ENCODE measurements at regions not wholly inside any gene's neighbourhood (a gene's known extent, or its start where the extent isn't known, plus 50 kb on each side); places are given as distances from the start of the nearest gene placed in this dataset.

DNA sequence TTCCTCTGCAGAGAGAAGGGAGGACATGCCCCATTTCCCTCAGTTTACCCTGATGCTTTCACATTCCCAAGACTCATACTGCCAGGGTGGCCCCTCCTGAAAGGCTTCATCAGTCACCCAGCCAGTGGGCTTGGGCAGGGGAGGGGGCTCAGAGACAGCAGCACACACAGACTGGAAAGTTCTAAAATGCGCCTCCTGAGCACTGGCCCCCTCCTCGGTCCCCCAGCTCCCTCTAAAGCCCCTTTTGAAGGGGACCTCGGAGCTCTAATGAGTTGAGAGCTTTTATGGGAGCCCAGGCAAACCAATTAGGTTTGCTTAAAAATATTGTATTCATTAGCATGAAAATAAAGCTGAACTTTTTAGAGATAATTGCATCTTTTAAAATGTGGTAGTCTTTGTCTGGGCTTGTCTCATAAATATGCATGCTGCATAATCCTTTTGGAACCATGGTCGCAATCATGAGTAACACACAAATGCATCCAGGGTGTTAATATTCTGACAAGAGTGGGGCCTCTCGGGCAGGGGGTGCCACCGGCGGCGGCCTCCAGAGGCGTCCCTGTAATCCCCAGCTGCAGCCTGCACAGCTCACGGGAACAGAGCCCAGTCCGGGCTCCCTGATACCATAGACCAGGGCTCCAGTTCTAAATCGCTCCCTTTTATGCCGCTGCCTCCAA, 78.5 kb downstream of the RPLP1 start:
- DNase-seq = no peak

DNA sequence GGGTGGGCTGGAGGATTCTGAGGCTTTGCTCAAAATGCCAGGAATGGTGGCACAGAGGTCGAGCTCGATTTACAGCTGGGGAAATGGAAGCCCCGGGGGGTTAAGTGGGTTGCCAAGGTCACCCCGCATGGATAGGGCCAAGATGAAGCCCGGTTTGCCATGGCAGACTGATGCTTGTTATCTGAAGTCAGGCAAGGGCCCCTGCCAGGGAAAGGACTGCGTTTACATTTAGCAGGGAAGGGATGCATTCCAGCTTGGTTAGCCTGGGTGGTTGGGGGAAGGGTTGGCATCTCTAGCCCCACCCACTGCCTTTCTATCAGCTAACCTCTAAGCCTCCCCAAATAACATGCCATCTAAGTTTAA, 79.0 kb downstream of the RPLP1 start:
- no peak for DNase-seq

DNA sequence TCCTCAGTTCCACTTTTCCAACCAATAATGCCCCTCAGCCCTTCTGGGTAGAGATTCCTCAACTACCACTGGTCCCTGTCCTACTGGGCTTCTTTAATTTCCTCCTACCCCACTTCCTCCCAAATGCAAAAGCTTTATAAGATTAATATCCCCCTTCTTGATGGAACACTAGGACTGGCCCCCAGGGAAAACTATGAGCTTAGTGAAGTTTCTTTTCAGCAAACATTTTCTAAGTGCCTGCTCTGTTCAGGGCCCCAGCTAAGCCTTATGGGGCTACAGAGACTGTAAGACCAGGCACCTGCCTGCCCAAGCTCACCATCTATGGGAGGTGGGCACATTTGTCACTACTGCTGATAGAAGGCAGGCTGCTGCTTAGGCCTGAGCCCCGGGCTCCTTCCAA, 79.4 kb downstream of the RPLP1 start:
- no peak for DNase-seq

DNA sequence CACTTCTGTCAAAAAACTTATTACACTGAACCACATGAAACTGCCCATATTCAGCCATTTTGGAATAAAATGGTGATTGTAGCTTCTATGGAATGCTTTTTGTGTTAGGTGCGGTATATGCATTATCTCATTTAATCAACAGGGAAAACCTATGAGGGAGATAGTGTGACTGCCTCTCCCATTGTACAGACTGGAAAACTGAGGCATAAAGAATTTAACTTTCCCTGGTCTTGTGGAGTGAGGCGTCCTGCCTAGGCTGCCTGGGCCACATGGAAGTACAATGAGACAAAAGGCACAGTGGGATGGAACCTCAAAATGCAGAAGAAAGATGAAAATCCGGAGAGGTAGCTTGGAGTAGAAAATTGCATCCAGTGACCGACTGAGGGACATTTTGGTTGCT, 80.2 kb downstream of the RPLP1 start:
- no peak for DNase-seq

DNA sequence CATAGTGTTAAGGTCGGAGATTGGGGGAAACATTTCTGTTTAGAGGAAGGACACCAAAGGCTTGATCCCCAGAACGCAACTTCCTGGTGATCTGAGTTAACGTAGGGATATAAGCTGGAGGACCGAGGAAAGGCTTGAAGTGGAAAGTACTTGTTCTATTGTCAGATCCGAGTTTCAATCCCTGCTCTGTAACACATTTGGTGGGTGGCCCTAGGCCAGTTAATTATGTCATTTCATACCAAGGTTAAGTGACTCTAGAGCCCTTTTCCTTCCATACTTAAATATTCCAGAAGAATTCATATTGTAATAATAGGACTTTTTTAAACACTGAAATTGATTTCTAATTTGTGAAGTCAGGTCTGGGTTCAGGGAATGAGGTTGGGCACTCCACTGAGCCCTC, 80.9 kb downstream of the RPLP1 start:
- no peak for DNase-seq

DNA sequence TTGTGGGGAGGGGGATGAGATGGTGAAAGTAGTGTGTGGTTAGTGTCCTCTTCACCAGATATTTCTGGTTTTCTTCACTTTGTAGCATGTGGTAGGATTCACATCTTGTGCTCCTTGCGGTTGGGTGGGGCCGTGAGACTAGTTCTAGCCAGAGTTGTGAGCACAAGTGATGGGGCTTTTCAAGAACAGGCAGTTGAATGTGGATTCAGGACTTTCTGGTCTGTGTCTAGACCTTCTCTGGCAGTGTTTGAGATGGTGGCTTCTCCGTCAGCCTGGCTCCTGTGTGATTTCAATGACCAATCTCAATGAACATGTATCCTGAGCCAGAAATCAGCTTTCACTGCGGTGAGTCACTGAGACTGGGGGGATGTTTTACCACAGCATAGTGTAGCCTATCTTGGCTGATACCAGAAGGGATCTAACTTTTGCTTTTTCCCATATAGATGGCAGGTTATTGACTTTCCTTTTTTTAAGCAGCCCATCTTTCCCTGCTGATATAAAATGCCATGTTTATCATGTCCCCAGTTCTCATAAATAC, 82.6 kb downstream of the RPLP1 start:
- DNase-seq = no peak

DNA sequence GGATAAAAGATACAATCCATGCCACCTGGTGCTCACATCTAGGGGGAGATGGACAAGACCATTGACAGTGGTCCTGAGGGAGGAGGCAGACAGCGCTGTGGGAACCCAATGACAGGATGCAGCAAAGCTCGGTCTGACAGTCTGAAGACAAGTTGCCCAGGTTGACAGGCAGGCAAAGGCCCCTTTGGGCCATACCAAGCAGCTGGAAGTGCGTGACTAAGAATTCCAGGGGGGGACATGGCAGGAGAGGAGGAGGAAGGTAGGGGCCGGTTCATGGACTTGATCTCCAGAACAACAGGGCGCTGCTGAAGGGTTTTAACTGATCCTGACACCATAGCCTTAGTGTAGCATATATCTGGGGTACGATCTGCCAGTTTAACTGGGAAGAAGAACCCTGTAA, 83.4 kb downstream of the RPLP1 start:
- no peak for DNase-seq

DNA sequence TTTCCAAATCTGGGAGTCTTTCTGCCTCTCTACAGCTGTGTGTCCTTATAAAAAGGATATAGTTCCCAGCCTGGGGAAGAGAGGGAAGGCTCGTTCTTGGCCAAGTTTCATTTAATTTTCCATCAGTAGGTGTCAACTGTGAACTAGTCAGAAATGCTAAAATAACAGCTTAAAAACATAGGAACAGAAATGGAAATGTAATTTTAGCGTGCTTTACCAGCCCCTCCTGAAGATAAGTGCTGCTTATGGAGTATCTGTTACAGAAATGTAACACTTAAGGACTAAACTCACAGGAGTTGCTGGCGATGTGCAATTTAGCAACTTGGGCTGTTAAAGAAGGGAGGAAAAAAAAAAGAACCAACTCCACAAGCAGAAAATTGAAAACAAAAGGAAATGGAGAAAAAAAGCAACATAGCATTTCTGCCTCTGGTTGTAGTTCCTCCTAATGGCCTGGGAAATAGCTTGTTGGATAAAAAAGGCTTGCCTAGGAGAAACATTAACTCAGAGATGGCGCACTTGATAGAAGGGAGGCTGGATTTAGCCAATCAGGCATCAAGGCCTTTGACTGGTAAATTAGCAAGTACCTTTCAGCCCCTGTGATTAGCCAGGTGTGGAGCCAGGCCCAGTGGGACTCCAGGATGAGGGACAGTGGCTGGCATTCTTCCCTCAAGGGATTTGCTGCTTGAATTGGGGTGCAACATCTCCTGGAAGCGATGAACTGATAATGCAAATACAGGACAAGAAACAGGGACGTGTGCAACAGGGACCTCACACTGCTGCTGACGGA, 84.3 kb downstream of the RPLP1 start:
- peak; percentile 14 for DNase-seq

DNA sequence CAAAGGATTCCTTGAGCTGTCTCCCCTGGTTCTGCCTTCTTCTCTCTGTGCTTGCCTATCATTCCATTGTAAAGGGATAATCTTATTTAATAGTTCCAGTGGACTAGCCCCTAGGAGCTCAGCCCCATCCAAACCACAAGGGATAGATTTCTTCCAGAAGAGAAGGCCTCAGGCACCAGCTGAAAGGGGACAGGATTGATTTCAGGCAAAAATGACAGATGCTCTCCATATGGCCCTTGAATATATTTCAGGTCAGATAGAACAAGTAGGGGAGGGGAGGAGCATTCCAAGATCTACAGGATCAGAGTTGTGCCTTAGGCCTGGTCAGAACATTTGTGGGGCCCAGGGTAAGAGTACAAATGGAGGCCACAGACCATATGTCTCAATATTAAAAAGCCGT, 85.3 kb downstream of the RPLP1 start:
- DNase-seq = no peak

DNA sequence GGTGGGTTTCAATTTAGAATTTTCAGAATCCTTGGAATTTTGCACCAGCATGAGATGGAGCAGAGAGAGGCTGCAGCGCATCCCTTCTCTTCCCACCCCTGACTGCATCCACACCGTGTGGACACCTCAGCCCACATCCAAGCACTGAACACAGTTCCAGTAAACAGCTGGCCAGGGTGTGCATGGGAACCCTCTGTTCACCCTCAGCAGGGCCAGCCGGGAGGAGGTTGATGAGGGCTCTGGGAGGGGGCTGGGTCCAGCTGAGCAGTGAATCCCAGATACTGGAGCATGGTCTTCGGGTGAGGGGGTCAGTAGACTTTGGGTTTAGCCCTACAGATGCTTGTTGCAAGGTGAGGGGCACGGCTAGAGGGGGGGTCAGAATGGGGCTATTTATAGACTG, 85.8 kb downstream of the RPLP1 start:
- DNase-seq = no peak

DNA sequence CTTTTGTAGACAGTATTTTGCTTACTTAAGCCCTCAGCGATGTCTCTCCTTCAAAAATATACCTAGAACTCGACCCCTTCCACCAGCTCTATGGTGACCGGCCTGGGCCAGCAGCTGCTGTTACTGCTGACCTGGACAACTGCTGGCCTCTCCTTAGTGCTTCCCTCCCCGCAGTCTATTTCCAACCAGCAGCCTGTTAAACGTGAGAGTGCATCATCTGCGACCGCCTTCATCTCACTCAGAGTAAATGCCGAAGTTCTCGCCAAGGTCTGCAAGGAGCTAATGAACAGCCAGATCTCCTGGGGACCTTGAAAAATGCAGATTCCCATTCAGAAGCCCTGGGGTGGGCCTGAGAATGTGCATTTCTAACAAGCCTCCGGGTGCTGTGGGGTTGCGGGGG, 86.7 kb downstream of the RPLP1 start:
- DNase-seq = no peak

DNA sequence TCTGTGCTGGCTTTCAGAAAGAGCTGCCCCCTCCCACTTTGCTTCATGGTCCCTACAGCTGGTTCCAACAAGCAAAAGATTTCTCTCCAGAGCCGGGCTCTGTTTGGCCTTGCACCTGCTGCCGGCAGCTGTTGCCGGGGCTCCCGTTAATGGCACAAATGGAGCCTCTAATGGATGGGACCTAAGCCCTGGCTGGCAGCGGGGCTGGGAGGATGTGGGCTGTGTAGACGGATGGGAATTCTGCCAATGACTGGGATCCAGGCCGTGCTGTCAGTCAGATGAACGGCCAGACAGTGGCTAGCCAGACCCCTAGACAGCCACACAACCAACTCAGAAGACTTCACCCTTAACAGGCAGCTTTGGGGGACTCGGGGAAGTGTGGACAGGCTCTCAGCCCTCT, 88.0 kb downstream of the RPLP1 start:
- no peak for DNase-seq

DNA sequence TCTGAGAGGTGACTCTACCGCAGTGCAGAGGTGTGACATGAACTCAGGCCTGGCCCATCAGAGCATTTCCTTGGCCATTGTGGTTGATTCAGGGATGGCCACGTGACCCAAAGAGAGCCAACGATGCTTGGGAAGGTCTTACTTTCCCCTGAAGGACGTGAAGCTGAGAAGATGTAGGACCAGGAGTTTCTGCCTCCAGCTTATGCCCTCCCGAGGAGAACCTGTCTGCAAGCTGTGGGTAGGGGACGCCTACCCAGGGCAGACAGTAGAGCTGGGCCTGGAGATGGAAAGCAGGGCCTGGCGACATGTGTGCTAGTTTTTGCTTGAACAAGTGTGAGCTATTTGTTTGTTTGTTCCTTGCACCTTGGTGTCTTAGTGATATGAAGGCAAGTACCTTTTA, 89.4 kb downstream of the RPLP1 start:
- DNase-seq = no peak

DNA sequence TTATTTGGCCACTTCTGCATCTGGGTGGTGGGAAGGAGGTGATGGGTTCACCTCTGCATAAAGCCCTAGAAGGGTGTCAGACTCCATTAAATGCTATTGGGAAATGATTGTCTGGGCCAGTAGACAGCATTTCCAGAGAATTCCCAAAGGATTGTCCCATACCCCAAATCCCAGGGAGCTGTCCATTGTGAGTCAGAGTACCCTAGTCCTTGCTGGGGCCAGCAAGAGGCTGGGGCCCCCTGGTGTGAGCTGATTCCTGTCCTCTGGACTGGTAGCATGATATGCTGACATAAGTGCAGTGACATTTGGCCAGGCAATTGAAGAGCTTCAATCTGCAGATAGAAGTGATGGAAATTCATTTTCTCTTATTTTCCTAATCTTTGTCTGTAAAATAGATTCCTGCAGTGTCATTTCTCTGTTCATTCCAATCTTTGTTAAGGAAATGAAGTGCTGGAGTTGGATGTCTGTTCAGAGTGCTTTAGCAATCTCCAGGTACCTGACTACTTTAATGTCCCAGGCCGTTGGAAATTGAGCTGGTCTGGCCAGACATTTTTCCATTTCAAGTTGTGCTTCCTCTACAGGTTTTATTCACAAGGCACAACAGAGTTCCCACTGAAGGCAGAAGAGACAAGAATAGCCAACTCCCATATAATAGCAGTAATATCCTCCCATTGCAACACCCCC, 91.2 kb downstream of the RPLP1 start:
- no peak for DNase-seq

DNA sequence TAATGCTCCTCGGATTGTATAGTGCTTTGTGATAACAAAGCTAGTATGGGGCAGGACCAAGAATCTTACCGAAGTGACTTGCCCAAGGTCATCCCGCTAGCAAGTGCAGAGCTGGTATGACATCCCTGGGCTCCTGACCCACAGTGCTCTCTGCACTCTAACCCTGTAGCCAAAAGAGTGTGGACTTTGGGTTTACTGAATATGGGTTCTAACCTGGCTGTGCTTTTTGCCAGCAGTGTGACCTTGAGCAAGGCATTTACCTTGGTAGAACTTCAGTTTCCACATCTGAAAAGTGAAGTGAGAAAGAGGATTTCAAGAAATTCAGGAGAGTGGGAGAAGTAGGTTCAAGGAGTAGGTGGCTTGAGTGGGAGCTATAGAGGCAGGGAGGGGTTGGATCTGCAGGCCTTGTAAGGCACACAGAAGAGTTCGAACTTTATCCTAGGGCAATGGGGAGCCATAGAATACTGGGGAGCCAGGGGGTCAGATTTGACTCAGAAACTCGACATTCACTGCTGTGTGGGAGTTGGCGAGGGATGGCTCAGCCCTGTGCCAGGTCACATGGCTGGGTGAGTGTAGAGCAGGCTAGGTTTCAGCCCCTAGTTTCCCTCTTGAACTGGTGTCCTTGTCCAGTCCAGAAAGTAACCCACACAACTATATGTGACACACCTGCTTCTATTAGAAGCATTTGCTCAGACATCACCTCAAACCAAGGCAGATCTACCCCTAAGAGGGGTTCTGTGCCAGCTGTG, 91.9 kb downstream of the RPLP1 start:
- no peak for DNase-seq

DNA sequence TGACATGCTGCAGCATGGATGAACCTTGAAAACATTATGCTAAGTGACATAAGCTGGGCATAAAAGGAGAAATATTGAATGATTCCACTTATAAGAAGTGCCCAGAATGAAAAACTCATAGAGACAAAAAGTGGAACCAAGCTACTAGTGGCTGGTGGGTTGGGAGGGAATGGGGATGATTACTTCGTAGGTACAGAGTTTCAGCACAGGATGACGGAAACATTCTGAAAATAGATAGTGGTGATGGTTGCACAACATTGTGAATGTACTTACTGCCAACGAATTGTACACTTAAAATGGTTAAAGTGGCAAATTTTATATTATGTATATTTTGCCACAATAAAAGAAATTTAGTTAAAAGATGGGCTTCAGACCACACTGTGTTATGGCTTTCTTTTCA, 93.6 kb downstream of the RPLP1 start:
- no peak for DNase-seq

DNA sequence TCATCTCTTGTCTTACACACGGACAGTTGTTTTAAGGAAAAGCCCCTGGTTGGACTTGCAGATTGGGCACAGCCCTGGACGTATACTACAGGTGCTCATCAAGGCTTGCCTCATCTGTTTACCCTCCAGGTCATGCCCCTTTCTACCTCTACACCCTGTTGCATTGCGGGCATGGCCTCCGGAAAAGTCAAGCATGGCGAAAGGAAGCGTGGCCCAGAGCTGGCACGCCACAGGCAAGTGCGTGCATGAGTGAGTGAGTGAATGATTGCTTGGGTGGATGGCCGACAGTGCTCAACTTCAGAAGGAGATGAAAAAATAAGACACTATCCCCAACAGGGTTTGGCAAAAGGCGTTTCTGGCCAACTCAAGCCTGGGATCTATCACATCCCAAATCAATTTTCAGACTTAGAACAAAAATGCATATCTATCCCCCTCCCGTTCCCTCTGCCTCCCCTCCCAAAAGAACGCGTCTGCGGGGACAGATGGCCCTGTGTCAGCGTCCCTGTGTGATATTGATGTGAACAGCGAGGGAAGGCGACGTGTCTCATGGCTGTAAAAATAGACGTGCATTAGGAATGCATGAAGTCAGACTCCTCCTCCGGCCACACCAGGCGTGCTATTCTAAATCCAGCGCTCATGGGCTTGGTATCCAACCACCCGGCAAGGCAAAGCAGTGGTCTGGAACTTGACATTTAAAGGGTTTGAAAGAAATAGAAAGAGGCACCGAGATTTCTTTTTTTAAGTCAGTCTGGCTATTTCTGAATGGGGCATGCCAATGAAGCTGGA, 96.0 kb downstream of the RPLP1 start:
- no peak for DNase-seq

DNA sequence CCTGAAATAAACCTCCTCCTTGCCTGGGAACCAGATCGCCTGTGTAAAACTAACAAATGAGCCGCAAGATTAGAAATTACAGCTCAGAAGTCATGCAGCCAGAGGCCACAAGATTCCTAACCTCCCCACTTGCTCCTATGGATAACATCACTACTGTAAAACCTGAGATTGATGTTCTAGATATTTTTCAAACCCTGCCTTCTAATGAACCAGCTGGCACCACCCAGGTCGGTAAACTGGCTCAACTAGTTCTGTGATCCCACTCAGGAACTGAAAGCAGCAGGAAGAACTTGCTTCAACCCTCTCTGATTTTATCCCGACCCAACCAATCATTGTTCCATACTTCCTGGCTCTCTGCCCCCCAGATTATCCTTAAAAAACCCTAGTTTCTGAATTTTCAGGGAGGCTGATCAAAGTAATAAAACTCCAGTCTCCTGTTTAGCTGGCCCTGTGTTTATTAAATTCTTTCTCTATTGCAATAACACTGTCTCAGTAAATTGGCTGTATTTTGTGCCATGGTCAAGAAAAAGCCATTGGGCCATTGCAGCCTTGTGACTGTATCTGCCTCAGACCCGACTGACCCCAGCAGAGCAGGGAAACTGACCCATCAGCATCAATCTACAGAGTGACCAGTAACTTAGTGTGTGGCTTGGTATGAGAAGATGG, 98.9 kb downstream of the RPLP1 start:
- no peak for DNase-seq

DNA sequence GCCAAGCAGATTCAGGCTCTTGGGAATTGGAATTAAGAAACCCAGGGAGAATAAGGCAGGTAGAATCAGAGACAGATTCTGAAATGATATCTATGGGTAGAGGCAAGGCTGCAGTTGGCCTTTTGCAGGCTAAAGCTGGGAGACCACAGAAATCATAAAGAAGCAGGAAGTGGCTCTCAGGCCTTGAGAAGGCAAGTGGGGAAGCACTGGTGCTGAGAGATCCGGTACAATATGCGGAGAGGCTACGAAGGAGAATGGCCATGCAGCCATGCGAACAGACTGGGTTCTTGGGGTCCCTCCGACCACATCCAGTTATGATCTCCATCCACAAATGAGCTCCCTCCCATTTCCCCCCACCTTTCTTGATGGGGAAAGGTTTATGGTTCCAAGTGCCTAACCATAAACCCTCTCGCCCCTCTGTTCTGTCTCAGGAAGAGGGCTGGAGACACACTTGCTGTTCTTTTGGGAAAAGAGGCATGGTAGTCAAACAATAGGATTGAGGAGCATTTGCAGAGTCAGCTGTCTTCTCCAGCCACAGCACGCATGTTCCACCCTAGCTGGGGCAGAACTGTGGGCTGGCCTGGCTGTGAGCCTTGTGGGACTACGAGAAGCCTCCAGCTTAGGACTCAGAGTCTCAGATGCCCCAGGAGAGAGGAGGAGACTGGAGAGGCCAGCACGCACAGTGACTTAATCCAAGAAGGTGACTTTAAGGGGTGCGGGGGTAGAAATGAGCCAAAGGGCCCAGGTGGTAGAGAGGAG, 99.6 kb downstream of the RPLP1 start:
- DNase-seq = no peak

DNA sequence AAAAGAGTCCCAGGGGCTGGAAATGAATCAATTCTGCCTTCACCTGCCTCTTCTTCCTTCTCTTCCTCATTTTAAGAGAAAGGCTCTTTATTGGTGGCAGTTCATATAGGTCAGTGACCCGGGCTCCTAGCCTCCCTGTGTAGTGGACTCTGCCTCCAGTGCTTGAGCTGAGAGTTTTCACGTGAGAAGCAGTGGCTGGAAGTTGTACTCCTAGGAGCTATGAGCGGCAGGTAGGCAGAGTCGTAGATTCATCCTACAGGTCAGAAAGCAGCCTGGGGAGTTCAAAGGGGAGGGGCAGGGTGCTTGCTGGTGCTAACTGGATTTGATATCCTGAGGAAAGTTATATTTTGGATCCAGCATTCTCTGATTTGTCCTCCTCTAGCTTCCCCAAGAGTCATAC, 101.1 kb downstream of the RPLP1 start:
- DNase-seq = no peak
